Mucosa of descending colon (tissue), 3 donors: ENCODE measurements at regions not wholly inside any gene's neighbourhood (a gene's known extent, or its start where the extent isn't known, plus 50 kb on each side); places are given as distances from the start of the nearest gene placed in this dataset.
"Not testable (repeated sequence)": the region's sequence is repeated elsewhere in the genome, so short reads cannot be mapped to it uniquely, and the experiment has no call there.

Experiments used
- ATAC-seq: fragments of 200-7000 bp; cut with Tn5 transposase; one replicate; pipeline ENCODE4 v1.9.1; 2020; ENCODE audit warnings: mild to moderate bottlenecking, moderate library complexity
- DNase-seq, 3 donors: peaks; one replicate each; pipeline ENCODE4 v3.0.0-alpha.2; 2020
- H3K36me3 ChIP-seq: fragments of 200-600 bp; one replicate; pipeline ENCODE4 v1.8.0; 2021; ENCODE audit warnings: low read depth, mild to moderate bottlenecking
- H3K4me1 ChIP-seq: fragments of 200-600 bp; one replicate; pipeline ENCODE4 v1.8.0; 2021; ENCODE audit warnings: low read depth, mild to moderate bottlenecking
- H3K4me3 ChIP-seq: fragments of 200-600 bp; one replicate; pipeline ENCODE4 v1.8.0; 2021; ENCODE audit warnings: mild to moderate bottlenecking
- H3K9me3 ChIP-seq: fragments of 200-600 bp; one replicate; pipeline ENCODE4 v1.8.0; 2021; ENCODE audit warnings: mild to moderate bottlenecking
- CTCF ChIP-seq: fragments of 200-600 bp; IDR thresholded peaks from one replicate; pipeline ENCODE4 v1.8.0; 2022; ENCODE audit warnings: antibody characterized with exemption, mild to moderate bottlenecking
- intact Hi-C, 2 donors: fragments of 100-400 bp; cut with DNase I in 1 of 2; cut with micrococcal nuclease in 1 of 2; formaldehyde crosslinking; loops; one replicate each; pipeline versions ENCODE4 v1.11.0 to v1.11.1; 2022; cut with DNase I, micrococcal nuclease
- donor health status: DM: no; HTN: no; CAD: no; lungs with moderate emphysema.
- donor health status: DM: no; HTN: no; CAD: no.
- donor health status: DM: no; HTN: yes; CAD: no.

- not testable (repeated sequence) for H3K9me3 ChIP-seq, DNase-seq
Observed at GRCh38 chrX:107296184-107296583, 89.8 kb downstream of the DNAAF6 start.

GRCh38 chrX:107298276-107298675, 91.9 kb downstream of the DNAAF6 start:
- H3K4me3 ChIP-seq, result no peak overlapping the region
- no peaks in the 10 kb centered on the region for H3K9me3 ChIP-seq
- H3K4me1 ChIP-seq, result no peaks in the 10 kb centered on the region
- DNase-seq (no peak), ATAC-seq (no peak)
- no peak for TF ChIP-seq CTCF
- no peaks in the 10 kb centered on the region for H3K36me3 ChIP-seq
- intact Hi-C loops, result no loop called here

More at GRCh38 chrX:107296184-107296583, 89.8 kb downstream of the DNAAF6 start:
- ATAC-seq, intact Hi-C loops, H3K4me1 ChIP-seq, H3K36me3 ChIP-seq, H3K4me3 ChIP-seq: not testable (repeated sequence)

- Histone ChIP-seq H3K4me1 (no peaks in the 10 kb centered on the region), H3K4me3 (no peak overlapping the region), H3K36me3 (no peaks in the 10 kb centered on the region), H3K9me3 (no peaks in the 10 kb centered on the region)
- DNase-seq (no peak), ATAC-seq (no peak)
- TF ChIP-seq CTCF, result no peak
- intact Hi-C loops, result no loop called here
Observed at GRCh38 chrX:107301253-107301652, 94.8 kb downstream of the DNAAF6 start.

GRCh38 chrX:107304141-107304540, 97.7 kb downstream of the DNAAF6 start:
- ATAC-seq, result no peak
- intact Hi-C loops, result no loop called here
- no peaks in the 10 kb centered on the region for H3K36me3 ChIP-seq
- TF ChIP-seq CTCF, result no peak
- H3K9me3 ChIP-seq, result no peaks in the 10 kb centered on the region
- H3K4me3 ChIP-seq, result no peak overlapping the region
- H3K4me1 ChIP-seq, result no peaks in the 10 kb centered on the region
- DNase-seq, result no peak

GRCh38 chrX:107323786-107324492, 117.5 kb downstream of the DNAAF6 start:
- no peak for ATAC-seq
- DNase-seq, result no peak
- no peaks in the 10 kb centered on the region for H3K4me1 ChIP-seq
- no peaks in the 10 kb centered on the region for H3K36me3 ChIP-seq
- intact Hi-C loops, result no loop called here
- H3K9me3 ChIP-seq, result no peaks in the 10 kb centered on the region
- no peak overlapping the region for H3K4me3 ChIP-seq
- TF ChIP-seq CTCF, result no peak

- peak; percentile 7 to 52 (median 34) for DNase-seq
- TF ChIP-seq CTCF, result no peak
- H3K4me1 ChIP-seq, result no peaks in the 10 kb centered on the region
Observed at GRCh38 chrX:107324493-107325310, 118.3 kb downstream of the DNAAF6 start.

More at GRCh38 chrX:107324493-107325310, 118.3 kb downstream of the DNAAF6 start:
- Histone ChIP-seq H3K36me3 (no peaks in the 10 kb centered on the region), H3K9me3 (no peaks in the 10 kb centered on the region), H3K4me3 (no peak overlapping the region)
- ATAC-seq, result peak; percentile 60
- intact Hi-C loops, result no loop called here
